HEK293T (cell line): ENCODE measurements at regions not wholly inside any gene's neighbourhood (a gene's known extent, or its start where the extent isn't known, plus 50 kb on each side); places are given as distances from the start of the nearest gene placed in this dataset.

Experiments
- CTCF ChIA-PET: fragments of 350-600 bp; formaldehyde crosslinking; extraction: SDS; loops from one replicate; lab custom pipeline; 2021; ENCODE audit warnings: antibody characterized with exemption, inconsistent platforms; lab: Yijun Ruan, JAX
- POLR2A ChIA-PET: fragments of 350-600 bp; formaldehyde crosslinking; extraction: SDS; loops from one replicate; lab custom pipeline; 2020; ENCODE audit warnings: antibody characterized with exemption, inconsistent platforms; lab: Yijun Ruan, JAX
- DNase-seq: peaks from one replicate; pipeline ENCODE4 v3.0.0; 2012; ENCODE audit warnings: mixed read lengths; ENCODE audit errors: extremely low spot score
- ARNT ChIP-seq: fragments of 450-650 bp; IDR thresholded peaks from 2 replicates; pipeline ENCODE4 v1.6.1; 2017; ENCODE audit warnings: mild to moderate bottlenecking
- BHLHE40 ChIP-seq: fragments of 450-650 bp; IDR thresholded peaks from 2 replicates; pipeline ENCODE4 v1.6.1; 2016; ENCODE audit warnings: mild to moderate bottlenecking, moderate library complexity, borderline replicate concordance
- CTBP1 ChIP-seq: fragments of 450-650 bp; IDR thresholded peaks from 2 replicates; pipeline ENCODE4 v1.6.1; 2016; ENCODE audit warnings: borderline replicate concordance
- ELF4 ChIP-seq: fragments of 450-650 bp; IDR thresholded peaks from 2 replicates; pipeline ENCODE4 v1.6.1; 2017; ENCODE audit warnings: antibody characterized with exemption
- FOXA1 ChIP-seq: fragments of 450-650 bp; IDR thresholded peaks from 2 replicates; pipeline ENCODE4 v1.6.1; 2016; ENCODE audit warnings: mild to moderate bottlenecking
- FOXK2 ChIP-seq: fragments of 450-650 bp; IDR thresholded peaks from 2 replicates; pipeline ENCODE4 v1.6.1; 2016; ENCODE audit warnings: mild to moderate bottlenecking
- FOXM1 ChIP-seq: fragments of 450-650 bp; IDR thresholded peaks from 2 replicates; pipeline ENCODE4 v1.6.1; 2017; ENCODE audit warnings: mild to moderate bottlenecking, borderline replicate concordance
- HDGF ChIP-seq: fragments of 450-650 bp; IDR thresholded peaks from 2 replicates; pipeline ENCODE4 v1.6.1; 2017; ENCODE audit warnings: antibody characterized with exemption, borderline replicate concordance
- L3MBTL2 ChIP-seq: fragments of 450-650 bp; conservative IDR thresholded peaks from 2 replicates; pipeline ENCODE4 v1.6.1; 2016; ENCODE audit warnings: mild to moderate bottlenecking
- LEF1 ChIP-seq: fragments of 450-650 bp; IDR thresholded peaks from 2 replicates; pipeline ENCODE4 v1.6.1; 2017; ENCODE audit warnings: mild to moderate bottlenecking, borderline replicate concordance
- NFRKB ChIP-seq: fragments of 450-650 bp; IDR thresholded peaks from 2 replicates; pipeline ENCODE4 v1.6.1; 2016; ENCODE audit warnings: mild to moderate bottlenecking, moderate library complexity
- SP1 ChIP-seq: fragments of 450-650 bp; IDR thresholded peaks from 2 replicates; pipeline ENCODE4 v1.6.1; 2017
- SUZ12 ChIP-seq: fragments of 450-650 bp; IDR thresholded peaks from 2 replicates; pipeline ENCODE4 v1.6.1; 2016; ENCODE audit warnings: mild to moderate bottlenecking
- TARDBP ChIP-seq: fragments of 450-650 bp; IDR thresholded peaks from 2 replicates; pipeline ENCODE4 v1.6.1; 2016
- ZNF384 ChIP-seq: fragments of 450-650 bp; IDR thresholded peaks from 2 replicates; pipeline ENCODE4 v1.6.1; 2016
- TF ChIP-seq, protein P1 (sequence below): fragments of 450-650 bp; IDR thresholded peaks from 2 replicates; pipeline ENCODE4 v1.6.1; 2016

DNA sequence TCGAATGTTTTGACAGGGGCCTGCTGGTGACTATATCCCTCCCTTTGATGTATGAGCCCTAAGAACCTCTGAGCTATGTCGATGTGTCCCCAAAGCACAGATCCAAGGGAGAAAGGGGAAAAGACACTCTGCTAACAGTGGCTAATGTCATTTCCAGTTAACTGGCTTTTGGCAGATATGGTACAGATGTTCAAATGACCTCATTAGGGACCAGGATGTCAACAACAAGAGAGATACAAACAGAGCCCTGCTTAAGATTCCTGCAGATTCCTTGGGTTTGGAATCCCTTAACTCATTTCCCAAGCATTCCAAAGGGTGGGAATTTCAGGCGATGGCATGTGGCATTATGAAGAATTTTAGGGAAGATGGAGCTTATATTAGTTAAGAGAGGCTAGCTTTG lies 517.3 kb downstream of the SOX6 start:
- TF ChIP-seq CTBP1 (no peak), LEF1 (no peak), NFRKB (no peak), L3MBTL2 (no peak), ZNF384 (no peak), TARDBP (no peak), FOXK2 (no peak), FOXA1 (no peak), HDGF (no peak), ELF4 (no peak), BHLHE40 (no peak), ARNT (no peak), SUZ12 (no peak)
- TF ChIP-seq, protein P1, sequence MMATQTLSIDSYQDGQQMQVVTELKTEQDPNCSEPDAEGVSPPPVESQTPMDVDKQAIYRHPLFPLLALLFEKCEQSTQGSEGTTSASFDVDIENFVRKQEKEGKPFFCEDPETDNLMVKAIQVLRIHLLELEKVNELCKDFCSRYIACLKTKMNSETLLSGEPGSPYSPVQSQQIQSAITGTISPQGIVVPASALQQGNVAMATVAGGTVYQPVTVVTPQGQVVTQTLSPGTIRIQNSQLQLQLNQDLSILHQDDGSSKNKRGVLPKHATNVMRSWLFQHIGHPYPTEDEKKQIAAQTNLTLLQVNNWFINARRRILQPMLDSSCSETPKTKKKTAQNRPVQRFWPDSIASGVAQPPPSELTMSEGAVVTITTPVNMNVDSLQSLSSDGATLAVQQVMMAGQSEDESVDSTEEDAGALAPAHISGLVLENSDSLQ, result no peak
- no peak for DNase-seq
- ChIA-PET POLR2A (interaction anchor here (0.9 kb wide), 1 partner anchor 900 kb away, joined by 3 read pairs; the partner anchor contains the start of gene C11orf58), CTCF (no interaction called here)

DNA sequence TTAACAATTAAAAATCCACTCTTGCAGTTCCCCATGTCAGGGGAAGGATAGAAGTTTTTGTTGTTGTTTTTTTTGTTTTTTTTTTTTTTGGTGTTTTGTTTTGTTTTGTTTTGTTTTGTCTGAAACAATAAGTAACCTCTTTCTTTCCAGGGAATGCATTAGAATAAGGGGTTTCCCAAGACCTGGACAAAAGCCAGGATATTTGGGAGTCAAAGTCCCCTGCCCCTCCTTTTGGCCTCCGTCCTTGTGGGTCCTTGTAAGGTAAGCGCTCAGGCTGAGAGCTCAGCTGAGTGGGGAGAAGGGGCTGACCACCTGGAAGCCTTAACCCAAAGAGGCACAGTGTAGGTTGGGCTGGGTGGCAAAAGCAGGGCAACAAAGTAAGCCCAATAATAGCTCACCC lies 515.4 kb downstream of the SOX6 start:
- TF ChIP-seq LEF1 (no peak), FOXA1 (no peak), FOXK2 (no peak), HDGF (no peak), L3MBTL2 (no peak), TARDBP (no peak), CTBP1 (no peak), BHLHE40 (no peak), SUZ12 (no peak), ZNF384 (no peak), ARNT (no peak), ELF4 (no peak), SP1 (no peak), NFRKB (no peak), FOXM1 (no peak)
- TF ChIP-seq, protein P1, result no peak
- ChIA-PET CTCF (no interaction called here), POLR2A (no interaction called here)
- no peak for DNase-seq

DNA sequence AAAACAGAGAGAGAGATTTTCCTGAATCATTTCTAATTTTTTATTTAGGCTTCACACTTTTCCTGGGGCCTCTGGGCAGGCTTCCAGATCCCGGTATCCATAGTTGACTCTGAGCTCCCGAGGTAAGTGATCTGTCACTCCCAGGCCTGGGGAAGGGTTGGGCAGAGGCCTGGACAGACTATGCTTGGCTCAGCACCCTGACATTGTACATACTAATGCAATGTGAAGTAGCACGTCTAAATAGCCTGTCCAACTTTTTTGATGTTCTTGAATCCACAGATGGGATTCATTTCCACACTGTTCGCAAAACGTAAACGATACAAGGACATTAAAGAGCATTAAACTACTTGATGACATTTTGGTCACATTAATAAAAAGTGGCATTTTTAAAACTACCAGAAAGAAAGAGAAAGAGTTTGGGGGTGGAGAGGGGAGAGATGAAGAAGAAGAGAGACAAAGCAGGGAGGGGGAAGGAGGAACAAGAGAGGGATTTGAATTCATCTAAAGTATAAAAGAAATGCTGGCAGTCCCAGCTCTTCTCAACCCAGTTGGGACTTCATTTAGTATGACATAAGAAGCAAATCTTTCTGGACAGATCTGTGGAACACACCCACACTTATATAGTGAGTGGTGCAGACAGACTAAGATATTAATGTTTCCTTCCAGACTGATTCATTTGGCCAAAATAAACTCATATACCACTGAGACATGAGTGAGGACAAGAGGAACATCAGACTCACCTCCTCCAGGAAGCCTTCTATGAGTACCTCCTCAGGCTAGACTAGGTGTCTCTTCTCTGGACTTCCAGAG lies 514.2 kb downstream of the SOX6 start:
- TF ChIP-seq FOXK2 (no peak), FOXM1 (no peak), LEF1 (no peak), CTBP1 (no peak), SUZ12 (no peak), L3MBTL2 (no peak), ELF4 (no peak)
- DNase-seq, result no peak
- ChIA-PET POLR2A (no interaction called here), CTCF (no interaction called here)

DNA sequence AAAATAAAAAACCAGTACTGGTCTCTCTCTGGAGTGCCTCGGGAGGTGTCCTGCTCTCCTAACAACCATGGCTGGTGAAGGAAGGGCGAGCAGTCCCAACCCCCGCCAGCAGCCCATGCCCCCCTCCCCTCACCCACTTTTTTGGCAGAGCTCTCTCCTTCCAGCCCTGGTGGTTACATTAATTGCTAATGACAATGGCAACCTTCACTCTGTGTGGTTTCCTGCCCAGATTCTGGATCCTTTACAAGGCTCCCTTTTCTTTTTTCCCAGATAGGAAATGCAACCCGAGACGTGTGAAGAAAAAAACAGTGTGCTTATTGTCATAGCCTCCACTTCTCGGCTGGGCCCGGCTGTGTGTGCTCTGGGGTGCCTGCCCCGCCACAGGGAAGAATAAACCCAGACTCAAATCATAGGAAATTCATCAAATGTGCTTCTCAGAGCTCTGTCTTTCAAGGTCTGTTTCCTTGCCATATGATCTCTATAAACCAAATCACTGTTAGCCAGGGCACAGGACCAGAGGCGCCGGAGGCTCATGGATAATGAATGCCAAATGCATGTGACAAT lies 513.0 kb downstream of the SOX6 start:
- ChIA-PET POLR2A (no interaction called here), CTCF (no interaction called here)
- TF ChIP-seq NFRKB, result no peak
- TF ChIP-seq LEF1, result no peak
- TF ChIP-seq, protein P1, result no peak
- no peak for DNase-seq

DNA sequence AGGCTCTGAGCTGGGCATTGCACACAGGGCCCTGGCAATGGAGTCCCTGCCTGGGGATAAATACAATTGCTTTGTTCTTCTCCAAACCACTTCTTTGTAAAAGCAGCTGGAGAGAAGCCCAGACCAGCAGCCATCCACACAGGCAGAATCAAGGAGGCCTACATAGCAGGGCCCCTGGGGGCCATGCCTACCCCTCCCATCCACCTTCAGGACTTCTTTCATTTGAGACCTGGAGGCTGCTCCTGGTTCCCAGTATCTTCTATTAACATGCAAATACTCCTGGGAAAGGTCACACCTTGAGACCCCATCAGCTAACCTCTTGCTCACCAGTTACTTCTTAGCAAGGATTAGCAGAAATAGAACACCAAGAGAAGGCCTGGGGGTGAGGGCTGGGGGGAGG lies 511.1 kb downstream of the SOX6 start:
- ChIA-PET POLR2A (no interaction called here), CTCF (no interaction called here)
- TF ChIP-seq, protein P1, result no peak
- TF ChIP-seq FOXK2 (no peak), FOXM1 (no peak), TARDBP (no peak), CTBP1 (no peak), FOXA1 (no peak), ZNF384 (no peak), SUZ12 (no peak), NFRKB (no peak), ELF4 (no peak), LEF1 (no peak), L3MBTL2 (no peak), SP1 (no peak), ARNT (no peak)
- no peak for DNase-seq
